Neural crest cell (in vitro differentiated cells): ENCODE measurements at regions not wholly inside any gene's neighbourhood (a gene's known extent, or its start where the extent isn't known, plus 50 kb on each side); places are given as distances from the start of the nearest gene placed in this dataset.

Experiments used
- DNase-seq: peaks from one replicate; pipeline ENCODE4 v3.0.0; 2021; ENCODE audit warnings: low read depth, mixed read lengths, low spot score
- H3K27ac Mint-ChIP-seq: one replicate; pipeline ENCODE4 v1.8.0; 2021; ENCODE audit warnings: mild to moderate bottlenecking, mixed read lengths; ENCODE audit not compliant: unreplicated experiment
- H3K27me3 Mint-ChIP-seq: 2 replicates; pipeline ENCODE4 v1.8.0; 2021; ENCODE audit warnings: low read depth, mild to moderate bottlenecking, mixed read lengths
- H3K36me3 Mint-ChIP-seq: 2 replicates; pipeline ENCODE4 v1.8.0; 2021; ENCODE audit warnings: low read depth, mild to moderate bottlenecking, mixed read lengths
- H3K4me1 Mint-ChIP-seq: 2 replicates; pipeline ENCODE4 v1.8.0; 2021; ENCODE audit warnings: mixed read lengths
- H3K4me3 Mint-ChIP-seq: one replicate; pipeline ENCODE4 v1.8.0; 2021; ENCODE audit warnings: mild to moderate bottlenecking, mixed read lengths
- H3K9me3 Mint-ChIP-seq: 2 replicates; pipeline ENCODE4 v1.8.0; 2021; ENCODE audit warnings: mixed read lengths
- TF ChIP-seq, protein P1 (sequence below): fragments of 200-600 bp; sonication (generic); conservative IDR thresholded peaks from 2 replicates; pipeline ENCODE4 v1.5.0; 2021; ENCODE audit warnings: antibody characterized with exemption, mild to moderate bottlenecking

- Mint-ChIP-seq H3K4me3 (no peak overlapping the region), H3K9me3 (peaks cover 3% of the 10 kb centered on the region), H3K4me1 (no peaks in the 10 kb centered on the region), H3K27me3 (peaks cover 31% of the 10 kb centered on the region), H3K27ac (no peak overlapping the region), H3K36me3 (no peaks in the 10 kb centered on the region)
- no peak for DNase-seq
- TF ChIP-seq, protein P1, sequence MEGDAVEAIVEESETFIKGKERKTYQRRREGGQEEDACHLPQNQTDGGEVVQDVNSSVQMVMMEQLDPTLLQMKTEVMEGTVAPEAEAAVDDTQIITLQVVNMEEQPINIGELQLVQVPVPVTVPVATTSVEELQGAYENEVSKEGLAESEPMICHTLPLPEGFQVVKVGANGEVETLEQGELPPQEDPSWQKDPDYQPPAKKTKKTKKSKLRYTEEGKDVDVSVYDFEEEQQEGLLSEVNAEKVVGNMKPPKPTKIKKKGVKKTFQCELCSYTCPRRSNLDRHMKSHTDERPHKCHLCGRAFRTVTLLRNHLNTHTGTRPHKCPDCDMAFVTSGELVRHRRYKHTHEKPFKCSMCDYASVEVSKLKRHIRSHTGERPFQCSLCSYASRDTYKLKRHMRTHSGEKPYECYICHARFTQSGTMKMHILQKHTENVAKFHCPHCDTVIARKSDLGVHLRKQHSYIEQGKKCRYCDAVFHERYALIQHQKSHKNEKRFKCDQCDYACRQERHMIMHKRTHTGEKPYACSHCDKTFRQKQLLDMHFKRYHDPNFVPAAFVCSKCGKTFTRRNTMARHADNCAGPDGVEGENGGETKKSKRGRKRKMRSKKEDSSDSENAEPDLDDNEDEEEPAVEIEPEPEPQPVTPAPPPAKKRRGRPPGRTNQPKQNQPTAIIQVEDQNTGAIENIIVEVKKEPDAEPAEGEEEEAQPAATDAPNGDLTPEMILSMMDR = no peak
Observed at GRCh38 chr18:79597176-79597830, 82.3 kb upstream of the CTDP1 start.

DNA sequence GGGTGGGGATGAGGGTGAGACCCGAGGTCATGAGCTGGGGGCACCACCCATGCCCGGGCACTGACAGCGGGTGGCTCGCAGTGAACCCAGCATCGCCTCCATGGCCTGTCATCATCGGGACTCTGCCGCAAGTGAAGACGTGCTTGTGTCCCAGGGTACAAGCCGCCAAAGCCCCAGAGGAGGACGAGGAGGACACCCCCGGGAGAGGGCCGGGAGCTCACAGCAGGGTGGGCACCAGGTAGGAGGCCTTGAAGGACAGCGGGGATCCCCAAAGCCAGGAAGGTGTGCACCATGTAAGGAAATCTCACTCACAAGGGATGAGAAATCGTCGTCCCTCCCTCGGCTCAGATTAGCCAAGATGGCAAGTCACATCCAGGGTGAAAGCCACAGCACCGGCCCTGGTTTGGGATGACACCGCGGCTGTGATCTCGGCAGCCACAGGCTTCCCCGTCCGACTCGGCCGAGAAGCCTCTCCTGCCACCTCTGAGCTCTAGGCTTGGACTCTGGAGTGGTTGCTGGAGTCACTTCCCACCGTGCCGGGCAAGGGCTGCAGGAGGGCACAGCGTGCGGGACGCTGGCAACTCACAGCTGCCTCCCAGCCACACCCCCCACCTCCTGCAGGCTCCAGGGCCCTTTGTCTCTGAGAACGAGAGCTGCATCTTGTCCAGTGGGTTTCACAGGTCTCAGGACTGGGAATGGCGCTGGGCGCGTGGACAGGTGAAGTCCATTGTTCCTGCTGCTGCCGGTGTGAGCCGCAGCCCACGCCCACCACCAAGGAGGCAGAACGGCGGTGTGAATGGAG is 81.6 kb upstream of the CTDP1 start:
- no peaks in the 10 kb centered on the region for H3K9me3 Mint-ChIP-seq
- no peak overlapping the region for H3K27ac Mint-ChIP-seq
- no peak for DNase-seq
- no peaks in the 10 kb centered on the region for H3K36me3 Mint-ChIP-seq
- H3K4me1 Mint-ChIP-seq = no peaks in the 10 kb centered on the region
- no peak overlapping the region for H3K4me3 Mint-ChIP-seq
- TF ChIP-seq, protein P1 = no peak
- H3K27me3 Mint-ChIP-seq = peaks cover 26% of the 10 kb centered on the region

- no peak overlapping the region for H3K27ac Mint-ChIP-seq
- DNase-seq = no peak
- TF ChIP-seq, protein P1 = no peak
- H3K9me3 Mint-ChIP-seq = no peaks in the 10 kb centered on the region
- no peaks in the 10 kb centered on the region for H3K4me1 Mint-ChIP-seq
- H3K4me3 Mint-ChIP-seq = no peak overlapping the region
- H3K36me3 Mint-ChIP-seq = no peaks in the 10 kb centered on the region
- peaks cover 19% of the 10 kb centered on the region for H3K27me3 Mint-ChIP-seq
Observed at GRCh38 chr18:79598633-79599175, 80.9 kb upstream of the CTDP1 start.

DNA sequence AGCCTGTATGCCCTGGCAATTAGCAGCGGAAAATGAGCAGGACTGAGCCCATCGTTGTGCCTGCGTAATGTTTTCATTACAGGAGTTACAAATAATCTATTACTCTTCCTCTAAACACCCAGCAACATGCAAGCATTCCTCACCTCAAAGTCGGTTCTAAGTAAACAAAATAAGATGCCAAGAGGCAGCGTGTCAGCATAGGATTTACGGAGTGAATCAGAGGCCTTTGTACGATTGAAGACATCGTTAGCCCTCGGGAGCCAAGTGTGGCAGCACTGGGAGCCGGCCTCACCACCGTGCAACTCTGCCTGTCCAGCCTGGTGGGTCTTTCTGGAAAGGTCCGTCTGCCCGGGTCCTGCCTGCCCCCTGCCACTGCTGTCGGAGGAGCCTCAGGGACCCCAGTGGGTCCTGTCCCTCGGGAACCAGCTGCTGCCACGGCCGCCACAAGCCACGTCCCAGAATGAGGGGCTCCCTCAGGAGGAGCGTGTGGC is 80.1 kb upstream of the CTDP1 start:
- no peaks in the 10 kb centered on the region for H3K4me1 Mint-ChIP-seq
- H3K36me3 Mint-ChIP-seq = no peaks in the 10 kb centered on the region
- H3K27me3 Mint-ChIP-seq = peaks cover 15% of the 10 kb centered on the region
- DNase-seq = no peak
- no peaks in the 10 kb centered on the region for H3K9me3 Mint-ChIP-seq
- TF ChIP-seq, protein P1 = no peak
- no peak overlapping the region for H3K27ac Mint-ChIP-seq
- H3K4me3 Mint-ChIP-seq = no peak overlapping the region

- Mint-ChIP-seq H3K36me3 (no peaks in the 10 kb centered on the region), H3K27ac (no peak overlapping the region), H3K27me3 (peaks cover 12% of the 10 kb centered on the region), H3K9me3 (no peaks in the 10 kb centered on the region), H3K4me3 (no peak overlapping the region), H3K4me1 (no peaks in the 10 kb centered on the region)
- DNase-seq = no peak
- TF ChIP-seq, protein P1 = no peak
Observed at GRCh38 chr18:79600141-79600540, 79.5 kb upstream of the CTDP1 start.
